ENCODE measurements at regions not wholly inside any gene's neighbourhood (a gene's known extent, or its start where the extent isn't known, plus 50 kb on each side); places are given as distances from the start of the nearest gene placed in this dataset.

GRCh38 chr14:55973911-55974630 is 144.1 kb upstream of the PELI2 start:
- TF ChIP-seq CTCF (IDR thresholded peaks at IDR 0.05; ENCODE audit: low read depth, low read length, missing input control) (no peak), FOXA1 (IDR thresholded peaks at IDR 0.05) (no peak), RAD21 (IDR thresholded peaks at IDR 0.05) (no peak), RXRA (IDR thresholded peaks at IDR 0.05) (no peak), ZBTB33 (IDR thresholded peaks at IDR 0.05) (no peak), TAF1 (conservative IDR thresholded peaks at IDR 0.05) (no peak), REST (IDR thresholded peaks at IDR 0.05) (no peak), MAX (IDR thresholded peaks at IDR 0.05) (no peak), GABPA (IDR thresholded peaks at IDR 0.05 in 1 of 2, conservative IDR thresholded peaks at IDR 0.05 in 1 of 2) (no peak), ATF3 (IDR thresholded peaks at IDR 0.05) (no peak), HNF4A (conservative IDR thresholded peaks at IDR 0.05) (no peak)

All from liver (tissue), 3 donors.